ENCODE measurements at regions not wholly inside any gene's neighbourhood (a gene's known extent, or its start where the extent isn't known, plus 50 kb on each side); places are given as distances from the start of the nearest gene placed in this dataset.

- WGBS (ENCODE audit: missing lambda C conversion rate): 85% methylated on average over 5 of the region's 5 CpGs
- ATAC-seq: no peak
Observed at GRCh38 chr12:75677522-75677921, 166.1 kb upstream of the KRR1 start.

DNA sequence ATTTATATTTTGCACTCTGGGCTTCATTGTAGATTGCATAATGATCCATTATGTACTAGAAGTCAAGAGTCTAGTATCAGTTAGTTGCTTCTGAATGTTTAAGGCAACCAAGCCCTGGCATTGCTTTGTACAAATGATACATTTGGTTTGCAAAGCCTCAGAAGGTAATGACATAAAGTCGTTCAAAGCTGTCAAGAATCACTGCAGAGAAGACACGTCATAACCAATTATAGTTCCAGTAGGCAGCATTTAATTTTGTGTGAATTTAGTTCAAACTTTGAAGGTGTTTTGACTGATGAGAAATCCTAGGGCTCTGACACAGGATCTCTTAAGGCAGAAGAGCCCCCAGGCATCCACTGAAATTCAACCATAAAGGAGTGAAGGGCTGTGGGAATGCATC lies 163.0 kb upstream of the KRR1 start:
- no peak overlapping the region for H3K4me2 ChIP-seq
- POLR2A ChIA-PET: no interaction called here
- CTCF ChIA-PET: interaction anchor here (0.8 to 1.2 kb wide), 2 partner anchors 9 to 14 kb away, joined by 3 read pairs; no protein-coding TSS in a partner anchor
- no peaks in the 10 kb centered on the region for H3K4me1 ChIP-seq
- no peaks in the 10 kb centered on the region for H3K9me3 ChIP-seq
- ATAC-seq (no peak), DNase-seq (ENCODE audit: low read depth in 1 of 2, low spot score in 1 of 2) (no peak), FAIRE-seq (no peak)
- H3K4me3 ChIP-seq: no peak overlapping the region
- WGBS (ENCODE audit: missing lambda C conversion rate): 87% methylated on average over 2 of the region's 2 CpGs
- TF ChIP-seq BCL3 (IDR thresholded peaks at IDR 0.05): no peak
- no peak for TF ChIP-seq ELK1 (IDR thresholded peaks at IDR 0.05; ENCODE audit: low read depth, low read length)
- H3K27ac ChIP-seq: no peak overlapping the region

More at GRCh38 chr12:75677522-75677921, 166.1 kb upstream of the KRR1 start:
- no peak for DNase-seq (ENCODE audit: low read depth in 1 of 2, low spot score in 1 of 2)
- Histone ChIP-seq H3K4me1 (no peaks in the 10 kb centered on the region), H3K4me2 (no peak overlapping the region), H3K9me3 (no peaks in the 10 kb centered on the region), H3K4me3 (no peak overlapping the region), H3K27ac (no peak overlapping the region)
- FAIRE-seq: no peak
- TF ChIP-seq MAX (IDR thresholded peaks at IDR 0.05) (no peak), ELK1 (IDR thresholded peaks at IDR 0.05; ENCODE audit: low read depth, low read length) (no peak), CBX2 (IDR thresholded peaks at IDR 0.05; ENCODE audit: borderline replicate concordance, low read depth) (no peak), BCL3 (IDR thresholded peaks at IDR 0.05) (no peak), HOXA7 (CRISPR knock-in tag; IDR thresholded peaks at IDR 0.05) (no peak), PBX3 (IDR thresholded peaks at IDR 0.05) (no peak), POLR2A (IDR thresholded peaks at IDR 0.05; ENCODE audit: low read length) (no peak), CHD4 (IDR thresholded peaks at IDR 0.05; ENCODE audit: borderline replicate concordance) (no peak), KDM1A (IDR thresholded peaks at IDR 0.05; ENCODE audit: low read depth) (no peak), ESRRA (IDR thresholded peaks at IDR 0.05; ENCODE audit: borderline replicate concordance, low read length) (no peak), ZSCAN20 (CRISPR knock-in tag; IDR thresholded peaks at IDR 0.05) (no peak), POLR2AphosphoS2 (conservative IDR thresholded peaks at IDR 0.05; ENCODE audit: low read length) (no peak), MAZ (IDR thresholded peaks at IDR 0.05; ENCODE audit: borderline replicate concordance, low read depth, low read length) (no peak), NR3C1 (IDR thresholded peaks at IDR 0.05) (no peak), HES2 (IDR thresholded peaks at IDR 0.05) (no peak), HEYL (CRISPR knock-in tag; IDR thresholded peaks at IDR 0.05) (no peak)
- TF ChIP-seq, protein P1, sequence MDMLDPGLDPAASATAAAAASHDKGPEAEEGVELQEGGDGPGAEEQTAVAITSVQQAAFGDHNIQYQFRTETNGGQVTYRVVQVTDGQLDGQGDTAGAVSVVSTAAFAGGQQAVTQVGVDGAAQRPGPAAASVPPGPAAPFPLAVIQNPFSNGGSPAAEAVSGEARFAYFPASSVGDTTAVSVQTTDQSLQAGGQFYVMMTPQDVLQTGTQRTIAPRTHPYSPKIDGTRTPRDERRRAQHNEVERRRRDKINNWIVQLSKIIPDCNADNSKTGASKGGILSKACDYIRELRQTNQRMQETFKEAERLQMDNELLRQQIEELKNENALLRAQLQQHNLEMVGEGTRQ (IDR thresholded peaks at IDR 0.05): no peak
- POLR2A ChIA-PET: no interaction called here
- CTCF ChIA-PET: interaction anchor here (1.3 to 1.4 kb wide), 2 partner anchors 10 to 30 kb away, joined by 4 to 5 read pairs; no protein-coding TSS in a partner anchor
